Heart right ventricle (tissue), 16 donors: ENCODE measurements at regions not wholly inside any gene's neighbourhood (a gene's known extent, or its start where the extent isn't known, plus 50 kb on each side); places are given as distances from the start of the nearest gene placed in this dataset.

Experiments used
- ATAC-seq, 8 donors: fragments of 200-7000 bp; cut with Tn5 transposase; one replicate each; pipeline ENCODE4 v1.9.1; 2020; ENCODE audit warnings: mild to moderate bottlenecking in 8 of 8, moderate library complexity in 8 of 8, moderate number of reproducible peaks in 1 of 8
- DNase-seq, 2 donors: peaks; one replicate each; pipeline ENCODE4 v3.0.0-alpha.2; 2020
- H3K27ac ChIP-seq, 10 donors: fragments of 200-600 bp; sonication (generic) in 2 of 10; one replicate each; pipeline versions ENCODE4 v1.5.0 to v1.8.0; 2020 to 2022; ENCODE audit warnings: mild to moderate bottlenecking in 3 of 10
- H3K27me3 ChIP-seq, 7 donors: fragments of 200-600 bp; one replicate each; pipeline ENCODE4 v1.8.0; 2021 to 2022; ENCODE audit warnings: mild to moderate bottlenecking in 2 of 7
- H3K36me3 ChIP-seq, 9 donors: fragments of 200-600 bp; sonication (generic) in 1 of 9; one replicate each; pipeline versions ENCODE4 v1.5.0 to v1.8.0; 2020 to 2022; ENCODE audit warnings: mild to moderate bottlenecking in 2 of 9
- H3K4me1 ChIP-seq, 9 donors: fragments of 200-600 bp; sonication (generic) in 1 of 9; one replicate each; pipeline versions ENCODE4 v1.5.0 to v1.8.0; 2020 to 2022; ENCODE audit warnings: mild to moderate bottlenecking in 4 of 9
- H3K4me3 ChIP-seq, 10 donors: fragments of 200-600 bp; sonication (generic) in 2 of 10; one replicate each; pipeline versions ENCODE4 v1.5.0 to v1.8.0; 2020 to 2022; ENCODE audit warnings: mild to moderate bottlenecking in 7 of 10, moderate library complexity in 2 of 10
- H3K9me3 ChIP-seq, 11 donors: fragments of 200-600 bp in 10 of 11; sonication (generic) in 2 of 11; one replicate each; pipeline versions ENCODE4 v1.5.0 to v1.8.0; 2013 to 2022; ENCODE audit warnings: mild to moderate bottlenecking in 2 of 11, control low read depth in 1 of 11, moderate library complexity in 1 of 11
- WGBS, 2 donors: extraction: QIAGEN DNeasy Blood & Tissue Kit; methylation state at CpG; one replicate each; pipeline ENCODE4 v1.1.7; 2013; ENCODE audit warnings: inconsistent platforms in 1 of 2; 5-methylcytosine and 5-hydroxymethylcytosine counted together
- intact Hi-C, 10 donors: fragments of 100-400 bp; cut with DNase I; formaldehyde crosslinking; loops; one replicate each; pipeline versions ENCODE4 v1.11.1 to v1.14.2; 2022
- TF ChIP-seq, protein P1 (sequence below), 9 donors: fragments of 200-600 bp; sonication (generic) in 2 of 9; IDR thresholded peaks; one replicate each; pipeline versions ENCODE4 v1.5.0 to v1.8.0; 2021 to 2022; ENCODE audit warnings: antibody characterized with exemption in 9 of 9, mild to moderate bottlenecking in 5 of 9, moderate library complexity in 1 of 9
- donor health status: Arrhythmogenic right ventricular cardiomyopathy.
- donor health status: ischemic (EF 13 %, LVEDD 7.1; RV severe dilation, severe dysfunction).
- donor health status: healthy with polysubstance abuse.
- donor health status: DM: no; HTN: yes; CAD: no.
- donor health status: DM: no; HTN: no; CAD: no.
- donor health status: ischemic (EF 25% LVEDD 6.9; RV normal size, moderate dysfunction).
- donor health status: ischemic (EF 25% LVEDD 5.7; RV mildly dilated, moderate dysfunction).
- donor health status: healthy.
- donor health status: DM: yes; HTN: yes; CAD: no.
- donor health status: Ischemic cardiomyopathy.
- donor health status: ischemic (EF 35%, LVEDD 5.7; RV mildly dilated, moderate dysfunction).
- donor health status: nonischemic (EF 11% LVEDD 7.7; RV severe dilation, severe dysfunction).
- donor health status: DM: yes; HTN: yes; CAD: no.
- donor health status: PGD.
- donor health status: ischemic (EF 29% LVEDD 5.4; RV normal size, mild dysfunction).
- donor health status: nonischemic (EF 23%, LVEDD 6.1; RV moderate dilation, normal function).

- Histone ChIP-seq H3K27me3 (no peaks in the 10 kb centered on the region), H3K4me1 (peaks cover 0 to 9% (median 3%) of the 10 kb centered on the region in 9 donors), H3K4me3 (no peak overlapping the region), H3K36me3 (no peaks in the 10 kb centered on the region), H3K9me3 (peaks cover 0 to 4% (median 0%) of the 10 kb centered on the region in 11 donors), H3K27ac (peak overlapping the region in 4 of 10 donors; percentile 7 to 36 (median 21))
- ATAC-seq, result peak; percentile 89 to 100 (median 97)
- intact Hi-C loops, result no loop called here
- TF ChIP-seq, protein P1, sequence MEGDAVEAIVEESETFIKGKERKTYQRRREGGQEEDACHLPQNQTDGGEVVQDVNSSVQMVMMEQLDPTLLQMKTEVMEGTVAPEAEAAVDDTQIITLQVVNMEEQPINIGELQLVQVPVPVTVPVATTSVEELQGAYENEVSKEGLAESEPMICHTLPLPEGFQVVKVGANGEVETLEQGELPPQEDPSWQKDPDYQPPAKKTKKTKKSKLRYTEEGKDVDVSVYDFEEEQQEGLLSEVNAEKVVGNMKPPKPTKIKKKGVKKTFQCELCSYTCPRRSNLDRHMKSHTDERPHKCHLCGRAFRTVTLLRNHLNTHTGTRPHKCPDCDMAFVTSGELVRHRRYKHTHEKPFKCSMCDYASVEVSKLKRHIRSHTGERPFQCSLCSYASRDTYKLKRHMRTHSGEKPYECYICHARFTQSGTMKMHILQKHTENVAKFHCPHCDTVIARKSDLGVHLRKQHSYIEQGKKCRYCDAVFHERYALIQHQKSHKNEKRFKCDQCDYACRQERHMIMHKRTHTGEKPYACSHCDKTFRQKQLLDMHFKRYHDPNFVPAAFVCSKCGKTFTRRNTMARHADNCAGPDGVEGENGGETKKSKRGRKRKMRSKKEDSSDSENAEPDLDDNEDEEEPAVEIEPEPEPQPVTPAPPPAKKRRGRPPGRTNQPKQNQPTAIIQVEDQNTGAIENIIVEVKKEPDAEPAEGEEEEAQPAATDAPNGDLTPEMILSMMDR (IDR thresholded peaks at IDR 0.05), result no peak
- DNase-seq, result peak; percentile 39 to 67
- WGBS, 2 donors, result 35 to 41% methylated on average over 1 of the region's 1 CpG
These were observed 1304.7 kb upstream of the FLRT2 start for GRCh38 chr14:84225268-84225667.

DNA sequence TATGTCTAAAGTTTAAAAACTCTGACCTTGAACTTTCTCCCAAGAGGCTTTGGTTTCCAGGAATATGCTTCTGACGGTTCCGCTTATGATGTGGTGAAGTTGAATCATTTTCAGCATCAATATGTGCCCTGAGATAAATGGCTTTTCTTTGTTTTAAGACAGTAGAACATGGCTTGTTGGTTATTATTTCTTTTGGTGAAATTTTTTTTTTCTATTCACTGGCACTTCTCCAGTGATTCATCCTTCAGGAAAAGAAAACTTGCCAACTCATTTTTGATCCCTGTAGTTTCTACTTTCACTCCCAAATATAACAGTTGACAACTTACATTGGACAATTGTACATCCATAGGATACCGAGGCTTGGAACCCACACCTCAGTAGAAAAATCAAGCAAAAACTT lies 1301.2 kb upstream of the FLRT2 start:
- Histone ChIP-seq H3K4me3 (no peak overlapping the region), H3K36me3 (no peaks in the 10 kb centered on the region), H3K4me1 (peaks cover 0 to 9% (median 3%) of the 10 kb centered on the region in 9 donors), H3K27ac (no peak overlapping the region), H3K9me3 (peaks cover 0 to 4% (median 0%) of the 10 kb centered on the region in 11 donors), H3K27me3 (no peaks in the 10 kb centered on the region)
- intact Hi-C loops, result no loop called here
- TF ChIP-seq, protein P1 (IDR thresholded peaks at IDR 0.05), result no peak
- ATAC-seq (no peak), DNase-seq (no peak)
- WGBS, 2 donors, result 51 to 64% methylated on average over 3 of the region's 3 CpGs

GRCh38 chr14:84234281-84234680 lies 1295.7 kb upstream of the FLRT2 start:
- intact Hi-C loops, result no loop called here
- TF ChIP-seq, protein P1 (IDR thresholded peaks at IDR 0.05), result no peak
- Histone ChIP-seq H3K9me3 (no peaks in the 10 kb centered on the region), H3K4me3 (no peak overlapping the region), H3K27ac (no peak overlapping the region), H3K4me1 (no peaks in the 10 kb centered on the region), H3K27me3 (no peaks in the 10 kb centered on the region), H3K36me3 (no peaks in the 10 kb centered on the region)
- DNase-seq, result no peak
- 98% methylated on average over 7 of the region's 7 CpGs for WGBS, 2 donors
- no peak for ATAC-seq

GRCh38 chr14:84236290-84236689 lies 1293.7 kb upstream of the FLRT2 start:
- WGBS, 2 donors, result 88 to 90% methylated on average over 3 of the region's 3 CpGs
- Histone ChIP-seq H3K4me1 (no peaks in the 10 kb centered on the region), H3K27me3 (no peaks in the 10 kb centered on the region), H3K27ac (no peak overlapping the region), H3K9me3 (peaks cover 0 to 6% (median 0%) of the 10 kb centered on the region in 11 donors), H3K36me3 (no peaks in the 10 kb centered on the region), H3K4me3 (no peak overlapping the region)
- ATAC-seq (no peak), DNase-seq (no peak)
- TF ChIP-seq, protein P1 (IDR thresholded peaks at IDR 0.05), result no peak
- intact Hi-C loops, result no loop called here
